Middle frontal gyrus (tissue), 1 donor: ENCODE measurements at regions not wholly inside any gene's neighbourhood (a gene's known extent, or its start where the extent isn't known, plus 50 kb on each side); places are given as distances from the start of the nearest gene placed in this dataset.
A peak's percentile ranks its signal among the peaks of the same experiment; 100 is the strongest.
"Not testable (repeated sequence)": the region's sequence is repeated elsewhere in the genome, so short reads cannot be mapped to it uniquely, and the experiment has no call there.

Experiments
- DNase-seq: peaks from one replicate; pipeline ENCODE4 v3.0.0-alpha.2; 2015; ENCODE audit warnings: low spot score; ENCODE audit errors: extremely low spot score

DNA sequence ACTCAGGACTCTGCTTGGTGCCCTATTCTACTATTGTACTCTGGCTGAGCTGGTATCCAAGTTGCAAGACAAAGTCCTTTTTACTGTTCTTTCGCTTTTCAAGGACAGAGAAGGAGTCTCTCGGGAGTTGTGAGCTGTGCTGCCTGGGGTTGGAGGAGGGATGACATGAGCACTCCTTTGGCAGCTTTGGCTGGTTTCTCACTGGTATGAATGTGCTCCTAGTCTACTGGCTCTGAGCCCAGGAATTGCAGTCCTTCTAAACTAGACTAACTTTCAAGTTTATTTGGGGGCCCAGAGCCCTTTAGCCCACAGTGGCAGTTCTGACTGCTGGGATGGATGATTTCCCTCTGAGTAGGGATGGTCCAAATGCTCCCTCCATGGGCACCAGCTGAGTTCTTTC is 997.1 kb downstream of the RAB28 start:
- no peak for DNase-seq

DNA sequence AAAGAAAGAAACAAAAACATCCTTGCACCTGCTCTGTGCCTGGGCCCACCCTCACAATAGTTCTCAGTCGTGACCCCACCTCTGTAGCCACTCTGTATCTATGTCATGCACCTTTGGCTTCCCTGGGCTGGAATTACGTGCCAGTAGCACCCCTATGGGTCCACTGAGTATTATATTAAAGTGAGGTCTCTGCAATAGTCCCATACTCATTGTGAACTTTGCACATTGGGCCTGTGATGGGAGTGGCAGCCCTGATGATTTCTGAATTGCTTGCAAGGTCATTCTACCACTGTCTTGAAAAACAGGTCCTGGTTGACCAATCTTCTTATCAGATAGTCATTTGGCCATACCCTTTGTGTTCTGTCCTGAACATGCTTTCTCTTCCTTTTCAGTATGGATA is 1012.1 kb downstream of the RAB28 start:
- DNase-seq, result no peak

DNA sequence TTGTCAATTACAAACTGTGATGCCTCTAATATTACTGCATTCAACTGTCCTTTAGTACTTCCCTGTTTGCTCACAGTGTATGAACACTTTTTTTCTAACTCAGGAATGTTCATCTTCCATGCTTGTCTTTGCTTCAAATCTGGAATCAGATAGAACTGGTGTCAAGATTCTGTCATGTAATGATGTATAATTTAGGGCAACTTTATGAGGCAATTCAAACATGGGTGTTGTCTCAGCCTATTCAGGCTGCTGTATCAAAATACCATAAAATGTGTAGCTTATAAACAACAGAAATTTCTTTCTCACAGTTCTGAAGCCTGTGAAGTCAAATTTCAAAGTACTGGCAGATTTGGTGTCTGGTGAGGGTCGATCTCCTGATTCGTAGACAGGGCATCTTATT is 1012.9 kb downstream of the RAB28 start:
- no peak for DNase-seq

DNA sequence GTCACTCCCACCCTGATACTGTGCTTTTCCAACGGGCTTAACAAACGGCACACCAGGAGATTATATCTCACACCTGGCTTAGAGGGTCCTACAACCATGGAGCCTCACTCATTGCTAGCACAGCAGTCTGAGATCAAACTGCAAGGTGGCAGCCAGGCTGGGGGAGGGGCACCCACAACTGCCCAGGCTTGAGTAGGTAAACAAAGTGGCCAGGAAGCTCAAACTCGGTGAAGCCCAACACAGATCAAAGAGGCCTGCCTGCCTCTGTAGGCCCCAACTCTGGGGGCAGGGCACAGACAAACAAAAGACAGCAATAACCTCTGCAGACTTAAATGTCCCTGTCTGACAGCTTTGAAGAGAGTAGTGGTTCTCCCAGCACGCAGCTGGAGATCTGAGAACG is 1022.6 kb downstream of the RAB28 start:
- DNase-seq, result not testable (repeated sequence)

DNA sequence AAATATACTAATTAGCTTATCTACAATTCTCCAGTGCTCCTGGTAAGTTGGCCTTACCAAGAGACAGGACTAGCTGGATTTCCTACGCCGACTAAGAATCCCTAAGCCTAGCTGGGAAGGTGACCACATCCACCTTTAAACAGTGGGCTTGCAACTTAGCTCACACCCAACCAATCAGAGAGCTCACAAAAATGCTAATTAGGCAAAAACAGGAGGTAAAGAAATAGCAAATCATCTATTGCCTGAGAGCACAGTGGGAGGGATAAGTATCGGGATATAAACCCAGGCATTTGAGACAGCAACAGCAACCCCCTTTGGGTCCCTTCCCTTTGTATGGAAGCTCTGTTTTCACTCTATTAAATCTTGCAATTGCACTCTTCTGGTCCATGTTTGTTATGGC is 1025.0 kb downstream of the RAB28 start:
- DNase-seq, result no peak

DNA sequence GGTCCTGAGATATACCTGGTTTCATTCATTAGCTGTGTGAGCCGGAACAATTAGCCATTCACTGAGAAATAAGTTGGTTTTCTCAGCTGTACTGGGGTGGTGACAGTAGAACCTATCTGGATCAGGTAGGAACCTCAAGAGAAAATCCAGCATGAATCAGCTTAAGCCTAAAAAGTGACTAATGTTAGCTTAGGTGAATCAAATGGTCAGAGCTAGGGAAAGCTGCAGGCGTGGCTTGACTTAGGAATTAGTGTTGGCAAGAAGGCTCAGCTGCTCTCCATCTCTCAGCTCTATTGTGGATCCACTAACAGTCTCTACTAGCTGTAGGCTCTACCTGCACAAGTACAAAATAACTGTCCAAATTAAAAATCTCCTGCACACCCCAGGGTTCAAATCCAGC is 1025.5 kb downstream of the RAB28 start:
- no peak for DNase-seq

DNA sequence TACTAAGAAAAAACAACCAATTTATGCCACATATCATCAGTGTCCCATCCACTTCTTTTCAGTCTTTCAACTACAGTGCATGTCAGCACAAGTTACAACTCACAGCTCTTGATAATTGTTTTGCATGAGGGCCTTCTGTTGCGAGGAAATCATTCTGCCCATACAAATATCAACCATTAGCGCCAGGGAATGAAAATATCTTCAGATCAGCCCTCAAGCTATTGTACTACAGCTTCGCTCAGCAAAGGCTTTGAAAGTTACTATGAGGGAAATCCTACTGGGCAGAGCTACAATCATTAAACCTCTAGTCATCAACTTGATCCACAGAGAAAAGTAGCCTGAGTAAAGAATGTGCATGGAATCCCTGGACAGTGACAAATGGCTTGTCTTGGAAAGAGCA is 1023.6 kb upstream of the HS3ST1 start:
- no peak for DNase-seq

DNA sequence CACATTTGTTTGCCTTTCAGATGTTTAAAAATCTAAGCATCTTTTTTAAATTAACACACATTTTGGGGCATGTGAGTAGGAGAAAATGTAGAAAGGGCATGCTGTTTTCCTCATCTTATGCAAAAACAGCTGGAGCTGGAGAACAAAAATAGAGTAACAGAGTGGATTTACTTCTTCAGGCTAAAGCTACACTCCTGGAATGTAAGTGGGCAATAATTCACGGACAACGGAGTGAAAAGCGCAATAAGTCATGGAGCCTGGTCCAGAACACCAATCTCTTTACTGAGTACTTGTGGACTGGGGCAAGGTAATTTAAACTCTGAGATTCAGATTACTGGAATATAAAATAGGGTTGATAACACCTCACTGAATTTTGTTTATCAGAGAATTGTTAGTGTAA is 1018.8 kb upstream of the HS3ST1 start:
- no peak for DNase-seq

DNA sequence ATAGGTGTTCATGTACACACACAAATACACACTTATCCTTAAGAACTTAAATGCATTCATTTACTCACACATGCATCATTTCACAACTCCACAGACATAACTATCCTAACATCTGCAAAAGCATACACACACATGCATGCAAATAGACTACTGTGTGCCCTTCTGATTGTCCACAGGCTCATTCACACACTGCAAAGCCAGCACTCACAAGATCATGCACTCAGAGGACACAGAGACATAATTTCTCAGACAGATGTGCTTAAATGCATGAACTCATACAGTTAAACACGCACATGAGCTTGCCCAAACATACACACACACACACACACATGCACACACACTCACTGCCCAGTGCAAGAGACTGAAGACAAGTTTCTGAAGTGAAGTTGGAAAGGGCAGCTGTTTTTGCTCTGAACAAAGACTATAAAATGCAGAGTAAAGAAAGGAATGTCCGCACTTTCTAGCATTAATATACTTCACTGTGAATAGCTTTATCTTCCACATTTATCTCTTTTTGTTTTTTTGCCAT is 1018.0 kb upstream of the HS3ST1 start:
- DNase-seq, result no peak

DNA sequence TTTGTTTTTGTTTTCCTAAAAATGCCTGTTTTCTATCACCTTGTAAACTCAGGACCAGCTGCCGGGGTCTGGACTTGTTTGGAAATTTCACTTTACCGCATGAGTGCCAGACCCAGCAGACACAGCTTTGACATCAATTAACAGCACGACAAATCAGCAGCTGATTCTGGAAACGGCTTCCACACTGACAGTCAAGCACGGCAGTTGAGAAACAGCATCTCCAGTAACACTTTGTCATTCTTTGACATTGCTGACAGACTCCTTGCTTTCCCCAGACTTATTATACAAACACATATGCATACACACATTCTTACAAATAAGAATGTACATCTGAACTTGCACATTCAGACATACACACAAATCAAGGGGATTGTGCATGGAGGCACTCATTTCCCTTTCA is 1017.6 kb upstream of the HS3ST1 start:
- DNase-seq, result no peak

DNA sequence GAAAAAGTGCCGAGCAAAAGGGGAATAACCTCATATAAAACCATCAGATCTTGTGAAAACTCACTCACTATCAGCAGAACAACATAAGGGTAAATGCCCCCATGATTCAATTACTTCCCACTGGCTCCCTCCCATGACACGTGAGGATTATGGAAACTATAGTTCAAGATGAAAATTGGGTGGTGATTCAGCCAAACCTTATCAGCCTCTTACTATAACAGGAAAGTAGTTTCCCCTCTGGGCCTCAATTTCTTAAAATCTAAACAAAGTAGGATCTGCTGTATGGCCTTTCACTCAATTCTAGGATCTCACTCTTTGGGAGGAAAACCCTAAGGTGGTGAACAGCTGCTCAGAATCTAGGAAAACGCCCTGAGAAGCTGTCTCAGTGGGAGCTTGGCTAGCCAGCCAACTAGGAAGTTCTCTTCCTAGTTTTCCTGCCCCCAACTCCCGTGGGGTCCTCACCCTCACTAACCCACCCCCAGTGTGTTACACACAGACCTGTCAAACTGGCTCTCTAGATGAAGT is 1017.1 kb upstream of the HS3ST1 start:
- no peak for DNase-seq

DNA sequence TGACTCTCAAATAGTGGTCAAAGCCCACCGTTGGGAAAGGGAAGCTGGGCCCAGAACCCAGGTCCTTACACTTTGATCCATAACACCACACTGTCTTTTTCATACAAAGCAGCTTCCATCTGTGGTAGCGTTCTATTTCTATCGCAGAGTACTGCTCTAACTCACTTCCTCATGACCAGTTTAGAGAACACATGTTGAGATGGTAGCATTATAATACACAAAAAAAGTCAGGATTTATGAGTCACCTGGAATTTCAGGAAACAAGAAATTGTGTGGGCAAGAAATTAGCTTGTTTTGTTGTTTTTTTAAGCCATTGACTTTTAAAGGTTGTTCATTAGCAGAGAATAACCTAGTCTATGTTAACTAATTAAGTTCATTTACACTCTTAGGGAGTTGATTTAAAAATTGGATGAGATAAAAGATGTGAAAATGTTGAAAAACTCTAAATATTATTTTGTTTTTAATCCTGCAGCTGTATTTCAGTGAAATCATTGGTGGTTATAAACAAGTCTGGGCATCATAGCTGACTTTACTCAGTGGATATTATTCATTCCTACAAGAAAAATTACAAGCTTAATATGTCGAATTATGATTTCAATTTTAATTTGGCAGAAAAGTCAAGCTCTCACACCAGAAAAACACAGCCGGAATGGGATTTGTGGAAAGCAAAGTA is 1011.1 kb upstream of the HS3ST1 start:
- DNase-seq, result no peak

DNA sequence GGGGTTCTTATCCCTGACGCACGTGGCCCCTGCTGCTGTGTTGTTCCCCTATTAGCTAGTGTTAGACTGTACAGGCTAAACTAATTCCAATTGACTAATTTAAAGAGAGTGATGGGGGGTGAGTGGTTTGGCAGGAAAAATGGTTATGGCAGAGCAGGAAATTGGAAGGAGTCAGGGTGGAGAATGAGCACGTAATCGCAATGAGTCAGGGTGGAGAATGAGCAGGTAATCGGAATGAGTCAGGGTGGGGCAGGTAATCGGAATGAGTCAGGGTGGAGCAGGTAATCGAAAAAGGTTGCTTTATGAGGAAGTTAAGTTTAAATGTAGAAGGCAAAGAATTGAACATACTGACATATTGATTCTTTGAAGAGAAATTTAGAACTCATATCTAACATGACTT is 1002.6 kb upstream of the HS3ST1 start:
- DNase-seq, result not testable (repeated sequence)

DNA sequence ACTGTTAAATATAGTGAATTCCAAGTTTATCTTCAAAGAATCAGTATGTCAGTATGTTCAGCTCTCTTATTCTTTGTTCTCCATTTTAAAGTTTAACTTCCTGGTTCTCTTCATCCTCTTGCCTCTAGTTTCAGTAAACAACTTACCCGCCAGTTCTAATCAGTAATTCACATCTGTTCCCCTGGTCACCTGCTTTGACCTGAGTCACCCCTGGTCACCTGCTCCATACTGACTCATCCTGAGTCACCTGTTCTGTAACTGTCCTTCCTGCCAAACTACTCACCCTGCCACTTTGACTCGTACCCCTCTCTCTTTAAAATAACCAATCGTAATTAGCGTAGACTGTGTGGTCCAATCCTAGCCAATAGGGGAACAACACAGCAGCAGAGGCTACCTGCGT is 992.7 kb upstream of the HS3ST1 start:
- no peak for DNase-seq

DNA sequence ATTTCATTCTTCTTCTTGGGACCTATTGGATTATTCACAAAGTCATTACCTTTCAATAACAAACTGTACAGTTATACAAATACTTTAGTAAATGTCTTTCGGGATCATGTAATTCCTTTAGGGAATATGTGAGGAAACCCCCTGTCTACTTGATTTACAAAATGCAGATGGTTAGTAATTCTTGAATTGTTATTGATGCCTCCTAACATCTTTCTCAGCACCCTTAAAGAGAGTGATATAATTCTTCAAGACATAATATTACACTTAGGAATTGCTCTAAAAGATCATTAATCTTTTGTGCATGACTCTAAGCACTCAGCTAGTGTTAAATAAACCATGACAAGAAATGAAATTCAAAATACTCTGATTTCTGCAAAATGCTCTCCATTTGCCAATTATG is 988.1 kb upstream of the HS3ST1 start:
- DNase-seq, result no peak

DNA sequence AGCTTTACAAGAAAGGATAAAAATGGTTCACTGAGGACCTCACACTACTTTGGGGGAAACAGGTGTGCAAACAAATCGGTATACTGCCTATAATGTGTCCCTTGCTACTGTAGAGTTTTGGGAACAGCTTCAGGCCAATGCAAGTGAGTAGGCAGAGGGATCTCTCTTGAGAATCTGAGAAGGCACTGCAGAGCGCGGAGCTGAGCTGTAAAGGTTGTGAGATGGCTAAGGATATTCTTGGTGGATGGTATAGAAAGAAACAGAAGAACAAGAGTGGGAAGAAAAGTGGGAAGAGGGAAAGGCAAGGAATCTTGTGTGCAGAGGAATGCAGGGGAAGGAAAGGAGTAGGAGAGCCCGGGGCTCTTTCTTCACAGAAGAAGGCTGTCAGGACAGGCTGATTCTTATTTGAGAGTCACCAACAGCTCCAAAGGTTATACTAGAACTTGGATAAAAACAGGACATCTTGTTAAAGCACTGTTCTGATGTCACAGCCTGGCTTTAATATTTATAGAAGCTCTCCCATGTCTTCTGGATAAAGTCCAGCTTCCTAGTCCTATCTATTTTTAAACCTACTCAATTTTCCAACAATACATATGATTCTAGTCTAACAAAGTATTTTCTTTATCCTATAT is 985.6 kb upstream of the HS3ST1 start:
- DNase-seq, result peak; percentile 12

DNA sequence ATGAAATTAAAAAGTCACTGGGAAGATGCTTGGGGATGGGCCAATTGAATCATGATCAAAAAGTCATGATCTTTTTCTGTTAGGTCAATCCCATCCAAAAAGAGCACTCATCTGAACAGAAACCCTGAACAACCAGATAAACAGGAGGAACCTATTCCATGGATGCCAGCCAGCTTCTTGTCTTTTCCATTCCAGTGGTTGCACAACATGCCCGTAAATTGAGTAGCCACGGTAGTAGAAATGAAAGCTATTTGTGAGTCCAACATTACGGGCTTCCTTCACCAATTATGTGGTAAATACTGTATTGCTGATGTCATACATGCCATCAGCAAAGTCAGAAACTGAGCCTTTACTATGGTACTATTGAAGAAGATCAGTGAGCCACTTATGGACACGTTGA is 982.4 kb upstream of the HS3ST1 start:
- DNase-seq, result no peak

DNA sequence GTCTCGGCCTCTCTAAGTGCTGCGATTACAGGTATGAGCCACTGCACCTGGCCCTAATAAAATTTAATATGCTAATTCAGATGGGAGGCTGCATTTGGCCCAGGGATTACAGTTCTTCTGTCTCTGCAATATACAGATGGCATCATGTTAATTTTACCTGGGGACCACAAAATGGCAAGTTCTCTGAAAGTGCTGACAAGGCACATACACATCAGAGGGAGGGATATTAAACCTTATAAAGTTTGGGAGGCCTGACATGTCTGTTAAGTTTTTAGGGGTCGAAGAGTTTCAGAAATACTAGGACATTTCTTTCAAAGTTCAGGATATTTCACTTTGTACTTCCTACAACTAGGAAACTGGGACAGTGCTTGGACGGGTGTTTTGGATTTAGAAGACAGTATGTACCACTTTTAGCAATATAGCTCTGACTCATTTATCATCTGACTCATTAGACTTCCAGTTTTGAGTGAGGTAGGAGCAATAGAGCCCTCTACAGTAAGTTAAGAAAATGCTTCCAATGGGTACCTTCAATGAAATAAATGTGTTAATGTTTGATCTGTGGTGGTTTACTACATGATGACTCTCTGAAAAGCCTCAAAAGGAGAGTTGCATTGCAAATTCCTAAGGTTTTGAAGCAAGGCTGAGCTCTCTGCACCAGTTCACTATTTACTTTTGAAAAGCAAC is 981.0 kb upstream of the HS3ST1 start:
- peak; percentile 34 for DNase-seq

DNA sequence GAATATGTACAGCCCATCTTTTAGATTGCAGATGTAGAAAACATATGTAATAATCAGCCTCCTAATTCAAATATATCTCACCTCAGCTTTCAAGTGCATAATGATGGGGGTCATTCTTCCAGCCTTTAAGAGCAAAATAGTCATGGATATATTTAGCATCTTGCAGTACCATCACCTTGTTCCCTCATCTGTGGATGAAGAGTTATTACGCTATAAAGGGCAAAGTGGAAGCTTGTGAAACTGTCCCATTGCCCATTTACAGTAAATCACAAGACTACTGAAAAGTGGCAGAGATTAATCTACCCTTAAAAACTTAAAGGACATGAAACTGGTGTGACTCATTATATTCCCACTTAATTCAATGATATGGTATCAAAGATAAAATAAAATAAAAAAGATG is 979.7 kb upstream of the HS3ST1 start:
- no peak for DNase-seq

DNA sequence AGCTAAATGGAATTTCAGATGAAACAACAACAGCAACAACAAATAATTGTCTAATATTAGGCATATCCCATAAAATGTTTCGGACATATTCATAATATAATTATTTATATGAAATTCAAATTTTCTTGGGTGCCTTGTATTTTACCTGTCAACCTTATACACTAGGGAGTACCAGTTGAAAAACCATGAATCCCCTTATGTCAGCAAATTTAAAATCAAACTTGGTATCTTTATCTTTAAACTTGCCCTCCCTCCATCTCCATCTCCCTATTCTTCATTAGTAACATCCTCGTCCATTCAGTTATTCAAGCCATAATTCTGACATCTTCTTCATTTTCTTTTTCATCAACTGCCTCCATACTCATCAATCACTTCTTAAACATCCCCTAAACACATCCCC is 974.5 kb upstream of the HS3ST1 start:
- DNase-seq, result no peak

DNA sequence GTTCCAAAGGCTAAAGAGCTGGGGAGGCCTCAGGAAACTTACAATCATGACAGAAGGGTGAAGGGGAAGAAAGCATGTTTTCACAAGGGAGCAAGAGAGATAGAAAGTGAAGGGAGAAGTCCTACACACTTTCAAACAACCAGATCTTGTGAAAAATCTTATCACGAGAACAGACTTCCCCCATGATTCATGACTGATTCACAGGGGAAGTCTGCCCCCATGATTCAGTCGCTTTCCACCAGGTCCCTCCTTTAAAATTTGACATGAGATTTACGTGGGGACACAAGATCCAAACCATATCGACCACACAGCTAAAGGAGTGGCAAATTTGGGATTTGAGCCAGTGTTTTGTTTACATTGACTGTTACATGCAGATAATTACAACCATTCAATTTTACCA is 971.1 kb upstream of the HS3ST1 start:
- DNase-seq, result no peak

DNA sequence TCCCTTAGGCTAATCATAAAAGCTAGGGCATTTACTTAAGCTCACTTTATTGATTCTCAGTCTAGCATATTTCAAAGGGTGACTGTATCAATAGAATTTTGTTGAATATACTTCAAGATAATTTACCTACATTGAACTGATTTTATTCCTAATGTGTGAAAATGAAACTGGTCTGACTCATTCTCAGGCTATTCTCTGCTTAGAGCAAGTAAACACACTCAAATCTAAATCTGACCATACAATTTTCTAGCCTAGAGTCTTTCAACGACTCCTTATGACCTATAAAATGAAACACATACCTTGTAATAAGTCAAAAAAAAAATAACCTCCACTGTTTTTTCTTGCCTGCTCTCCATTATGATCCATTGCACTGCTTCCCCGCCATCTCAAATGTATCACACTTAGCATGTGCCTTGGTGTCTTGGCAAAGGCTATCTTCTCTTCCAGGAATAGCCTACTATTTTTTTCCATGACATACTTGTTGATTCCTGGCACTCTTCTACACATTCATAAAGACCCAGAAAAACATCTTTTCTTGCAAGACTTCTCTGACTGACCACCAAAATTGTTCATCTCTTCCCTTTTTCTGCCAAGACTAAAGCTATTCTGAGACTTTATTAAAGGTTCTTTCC is 965.1 kb upstream of the HS3ST1 start:
- no peak for DNase-seq
